Trophoblast cell (in vitro differentiated cells and primary cell): ENCODE measurements at regions not wholly inside any gene's neighbourhood (a gene's known extent, or its start where the extent isn't known, plus 50 kb on each side); places are given as distances from the start of the nearest gene placed in this dataset.

Experiments
- DNase-seq, 2 donors: peaks; one replicate each; pipeline ENCODE4 v3.0.0-alpha.2; 2016
- H2AFZ ChIP-seq: 2 replicates; pipeline ENCODE4 v1.6.1; 2013; ENCODE audit warnings: low read length, moderate library complexity, mild to moderate bottlenecking; ENCODE audit not compliant: insufficient read depth, poor library complexity
- H2AK5ac ChIP-seq: 2 replicates; pipeline ENCODE4 v1.6.1; 2013; ENCODE audit warnings: mild to moderate bottlenecking, low read length
- H2BK120ac ChIP-seq: 2 replicates; pipeline ENCODE4 v1.6.1; 2013; ENCODE audit warnings: low read length, mild to moderate bottlenecking, moderate library complexity; ENCODE audit not compliant: insufficient read depth, poor library complexity
- H2BK12ac ChIP-seq: 2 replicates; pipeline ENCODE4 v1.6.1; 2013; ENCODE audit warnings: mild to moderate bottlenecking, low read length, moderate library complexity
- H2BK5ac ChIP-seq: 2 replicates; pipeline ENCODE4 v1.6.1; 2013; ENCODE audit warnings: low read length, low read depth, moderate library complexity, mild to moderate bottlenecking; ENCODE audit not compliant: poor library complexity
- H3K14ac ChIP-seq: 2 replicates; pipeline ENCODE4 v1.6.1; 2013; ENCODE audit warnings: mild to moderate bottlenecking, low read length
- H3K18ac ChIP-seq: 2 replicates; pipeline ENCODE4 v1.6.1; 2013; ENCODE audit warnings: mild to moderate bottlenecking, low read length
- H3K23ac ChIP-seq: 2 replicates; pipeline ENCODE4 v1.6.1; 2013; ENCODE audit warnings: low read length
- H3K27ac ChIP-seq: 2 replicates; pipeline ENCODE4 v1.5.1; 2013; ENCODE audit warnings: low read depth, mild to moderate bottlenecking, inconsistent platforms, low read length, moderate library complexity
- H3K27me3 ChIP-seq: 2 replicates; pipeline ENCODE4 v1.6.1; 2013; ENCODE audit warnings: inconsistent platforms, mild to moderate bottlenecking, low read length, moderate library complexity; ENCODE audit not compliant: insufficient read depth
- H3K36me3 ChIP-seq, 2 experiments: 1 replicate in 1 of 2; 2 replicates in 1 of 2; pipeline ENCODE4 v1.6.1; 2013; ENCODE audit warnings: low read length in 2 of 2, mild to moderate bottlenecking in 2 of 2, moderate library complexity in 1 of 2; ENCODE audit not compliant: insufficient read depth in 2 of 2, control insufficient read depth in 1 of 2
- H3K4ac ChIP-seq: 2 replicates; pipeline ENCODE4 v1.6.1; 2013; ENCODE audit warnings: low read depth, mild to moderate bottlenecking, low read length, moderate library complexity
- H3K4me1 ChIP-seq, 2 experiments: 1 replicate in 1 of 2; 2 replicates in 1 of 2; pipeline ENCODE4 v1.6.1; 2013; ENCODE audit warnings: low read length in 2 of 2, mild to moderate bottlenecking in 2 of 2, moderate library complexity in 1 of 2; ENCODE audit not compliant: insufficient read depth in 2 of 2, control insufficient read depth in 1 of 2
- H3K4me2 ChIP-seq: 2 replicates; pipeline ENCODE4 v1.6.1; 2013; ENCODE audit warnings: inconsistent platforms, mild to moderate bottlenecking, low read length, moderate library complexity
- H3K4me3 ChIP-seq: 2 replicates; pipeline ENCODE4 v1.5.1; 2013; ENCODE audit warnings: mild to moderate bottlenecking, low read depth, low read length, inconsistent platforms
- H3K79me1 ChIP-seq: one replicate; pipeline ENCODE4 v1.6.1; 2013; ENCODE audit warnings: low read length
- H3K79me2 ChIP-seq: 2 replicates; pipeline ENCODE4 v1.6.1; 2013; ENCODE audit warnings: low read length, mild to moderate bottlenecking; ENCODE audit not compliant: control insufficient read depth, insufficient read depth, poor library complexity
- H3K9ac ChIP-seq: 2 replicates; pipeline ENCODE4 v1.6.1; 2013; ENCODE audit warnings: mild to moderate bottlenecking, low read length
- H3K9me3 ChIP-seq: 2 replicates; pipeline ENCODE4 v1.6.1; 2013; ENCODE audit warnings: low read depth, mild to moderate bottlenecking, control low read depth, inconsistent platforms, low read length; ENCODE audit not compliant: insufficient read depth
- H4K12ac ChIP-seq: 2 replicates; pipeline ENCODE4 v1.6.1; 2013; ENCODE audit warnings: low read depth, mild to moderate bottlenecking, low read length, moderate library complexity
- H4K8ac ChIP-seq: 2 replicates; pipeline ENCODE4 v1.6.1; 2013; ENCODE audit warnings: low read depth, mild to moderate bottlenecking, low read length, moderate library complexity
- H4K91ac ChIP-seq: one replicate; pipeline ENCODE4 v1.6.1; 2013; ENCODE audit warnings: low read depth, mild to moderate bottlenecking, low read length, moderate library complexity
- WGBS: extraction: QIAGEN DNeasy Blood & Tissue Kit; methylation state at CpG from one replicate; pipeline ENCODE4 v1.1.7; 2013; ENCODE audit warnings: missing lambda C conversion rate; ENCODE audit not compliant: insufficient read length, insufficient coverage; ENCODE audit errors: extremely low coverage; 5-methylcytosine and 5-hydroxymethylcytosine counted together

DNA sequence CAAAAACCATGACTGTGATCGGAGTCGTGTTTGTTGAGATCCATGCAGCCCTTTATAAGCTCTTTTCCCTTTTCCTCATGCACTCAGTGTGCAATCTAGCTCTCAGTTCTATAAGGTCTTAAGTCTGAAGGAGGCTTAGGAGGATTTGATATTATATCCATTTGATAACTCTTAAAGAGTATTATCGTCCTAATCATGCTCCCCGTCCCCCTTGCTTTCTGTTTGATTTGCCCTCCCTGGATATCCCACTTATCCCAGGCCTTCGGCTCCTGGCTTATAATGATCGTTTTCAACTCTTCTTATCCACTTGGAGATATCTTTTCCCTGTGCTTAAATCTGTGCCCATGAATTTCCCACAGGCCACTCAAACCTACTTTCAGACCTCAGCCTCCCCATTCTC is 1917.7 kb upstream of the PIK3C3 start:
- Histone ChIP-seq H2BK120ac (no peak overlapping the region), H3K27me3 (no peaks in the 10 kb centered on the region), H4K91ac (no peak overlapping the region), H3K18ac (no peak overlapping the region), H2BK5ac (no peak overlapping the region), H3K36me3 (no peaks in the 10 kb centered on the region), H2AFZ (no peak overlapping the region), H3K14ac (no peak overlapping the region), H3K4me1 (no peaks in the 10 kb centered on the region), H3K4me3 (no peak overlapping the region), H3K9ac (no peak overlapping the region), H3K4ac (no peak overlapping the region), H3K79me2 (no peaks in the 10 kb centered on the region), H3K9me3 (no peaks in the 10 kb centered on the region), H3K4me2 (no peak overlapping the region), H3K27ac (no peak overlapping the region), H2AK5ac (no peak overlapping the region), H3K23ac (no peak overlapping the region), H4K12ac (no peak overlapping the region), H3K79me1 (no peaks in the 10 kb centered on the region), H2BK12ac (no peak overlapping the region), H4K8ac (no peak overlapping the region)
- DNase-seq: no peak
- no CpG with 5 or more reads among the region's 6 CpGs for WGBS

DNA sequence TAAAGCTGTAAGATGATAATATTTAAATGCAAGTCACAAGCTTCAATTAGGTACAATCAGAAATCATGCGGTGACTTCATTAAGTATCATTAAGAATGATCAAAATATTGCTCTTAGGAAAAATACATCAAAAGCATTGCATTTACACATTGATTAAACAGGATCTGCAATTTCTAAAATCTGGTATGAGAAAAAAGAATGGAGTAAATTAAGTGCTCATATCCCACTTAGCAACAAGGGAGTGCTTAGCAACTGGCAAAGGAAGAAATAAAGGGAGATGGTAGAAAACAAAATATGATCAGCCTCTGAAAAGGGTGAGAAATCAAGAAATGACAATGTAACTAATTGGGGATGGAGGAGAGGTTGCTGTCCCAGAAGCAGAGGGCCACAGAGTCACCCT is 1918.2 kb upstream of the PIK3C3 start:
- Histone ChIP-seq H2AK5ac (no peak overlapping the region), H2BK5ac (no peak overlapping the region), H2BK120ac (no peak overlapping the region), H4K91ac (no peak overlapping the region), H3K9me3 (no peaks in the 10 kb centered on the region), H3K18ac (no peak overlapping the region), H3K9ac (no peak overlapping the region), H3K27ac (no peak overlapping the region), H3K14ac (no peak overlapping the region), H2AFZ (no peak overlapping the region), H3K79me1 (no peaks in the 10 kb centered on the region), H3K79me2 (no peaks in the 10 kb centered on the region), H2BK12ac (no peak overlapping the region), H3K23ac (no peak overlapping the region), H4K8ac (no peak overlapping the region), H3K4me1 (no peaks in the 10 kb centered on the region), H3K4me3 (no peak overlapping the region), H3K27me3 (no peaks in the 10 kb centered on the region), H3K4ac (no peak overlapping the region), H4K12ac (no peak overlapping the region), H3K36me3 (no peaks in the 10 kb centered on the region), H3K4me2 (no peak overlapping the region)
- WGBS: no CpG with 5 or more reads among the region's 1 CpG
- DNase-seq: no peak

DNA sequence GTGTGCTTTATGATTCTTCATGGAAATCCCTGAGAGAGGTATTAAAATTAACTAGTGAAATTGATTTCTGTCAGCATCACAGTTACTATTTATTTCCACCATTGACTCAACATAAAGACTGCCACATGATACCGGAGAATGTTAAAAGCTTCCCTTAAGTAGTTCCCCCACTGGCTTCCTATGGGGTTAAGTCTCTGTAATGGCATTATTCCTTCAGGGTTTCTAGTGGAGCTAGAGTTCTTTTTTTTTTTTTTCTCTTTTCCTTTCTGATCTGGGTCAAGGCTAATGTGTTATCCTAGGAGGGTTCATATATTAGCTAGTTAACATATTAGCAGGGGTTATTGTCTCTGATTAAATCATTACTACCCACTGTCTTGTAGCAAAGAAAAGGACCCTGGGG is 1919.1 kb upstream of the PIK3C3 start:
- Histone ChIP-seq H3K79me2 (no peaks in the 10 kb centered on the region), H3K27me3 (no peaks in the 10 kb centered on the region), H3K23ac (no peak overlapping the region), H3K36me3 (no peaks in the 10 kb centered on the region), H3K14ac (no peak overlapping the region), H2BK12ac (no peak overlapping the region), H3K4ac (no peak overlapping the region), H2AFZ (no peak overlapping the region), H3K9ac (no peak overlapping the region), H3K4me1 (no peaks in the 10 kb centered on the region), H2AK5ac (no peak overlapping the region), H2BK120ac (no peak overlapping the region), H4K8ac (no peak overlapping the region), H3K79me1 (no peaks in the 10 kb centered on the region), H3K18ac (no peak overlapping the region), H3K27ac (no peak overlapping the region), H4K12ac (no peak overlapping the region), H4K91ac (no peak overlapping the region), H2BK5ac (no peak overlapping the region), H3K4me2 (no peak overlapping the region), H3K4me3 (no peak overlapping the region), H3K9me3 (no peaks in the 10 kb centered on the region)
- DNase-seq: no peak
- WGBS: no CpG with 5 or more reads among the region's 1 CpG

DNA sequence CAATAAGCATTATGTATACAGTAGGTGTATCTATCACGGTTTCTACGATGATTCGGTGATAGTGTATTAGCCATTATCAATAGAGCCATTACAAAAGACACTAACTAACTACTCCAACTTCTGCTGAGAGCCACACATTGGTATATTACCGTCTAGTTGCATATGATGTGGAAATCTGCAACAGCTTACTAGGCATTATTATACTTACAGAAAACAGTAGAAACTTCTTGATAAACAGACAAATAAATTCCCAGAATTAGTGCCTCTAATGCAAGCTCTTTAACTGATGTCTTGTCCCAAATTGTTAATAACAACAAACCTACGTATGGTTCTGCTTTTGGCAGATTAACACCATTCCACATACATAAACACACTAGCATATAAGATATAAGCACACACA is 1923.0 kb upstream of the PIK3C3 start:
- Histone ChIP-seq H3K36me3 (no peaks in the 10 kb centered on the region), H3K4me2 (no peak overlapping the region), H3K79me1 (no peaks in the 10 kb centered on the region), H3K23ac (no peak overlapping the region), H3K79me2 (no peaks in the 10 kb centered on the region), H3K4me1 (no peaks in the 10 kb centered on the region), H3K18ac (no peak overlapping the region), H4K8ac (no peak overlapping the region), H3K9me3 (no peaks in the 10 kb centered on the region), H3K27ac (no peak overlapping the region), H3K9ac (no peak overlapping the region), H2AK5ac (no peak overlapping the region), H2BK5ac (no peak overlapping the region), H2BK12ac (no peak overlapping the region), H2BK120ac (no peak overlapping the region), H4K91ac (no peak overlapping the region), H3K27me3 (no peaks in the 10 kb centered on the region), H3K14ac (no peak overlapping the region), H2AFZ (no peak overlapping the region), H3K4me3 (no peak overlapping the region), H4K12ac (no peak overlapping the region), H3K4ac (no peak overlapping the region)
- WGBS: no CpG with 5 or more reads among the region's 5 CpGs
- no peak for DNase-seq
